ENCODE measurements at regions not wholly inside any gene's neighbourhood (a gene's known extent, or its start where the extent isn't known, plus 50 kb on each side); places are given as distances from the start of the nearest gene placed in this dataset.

- TF ChIP-seq, protein P1, sequence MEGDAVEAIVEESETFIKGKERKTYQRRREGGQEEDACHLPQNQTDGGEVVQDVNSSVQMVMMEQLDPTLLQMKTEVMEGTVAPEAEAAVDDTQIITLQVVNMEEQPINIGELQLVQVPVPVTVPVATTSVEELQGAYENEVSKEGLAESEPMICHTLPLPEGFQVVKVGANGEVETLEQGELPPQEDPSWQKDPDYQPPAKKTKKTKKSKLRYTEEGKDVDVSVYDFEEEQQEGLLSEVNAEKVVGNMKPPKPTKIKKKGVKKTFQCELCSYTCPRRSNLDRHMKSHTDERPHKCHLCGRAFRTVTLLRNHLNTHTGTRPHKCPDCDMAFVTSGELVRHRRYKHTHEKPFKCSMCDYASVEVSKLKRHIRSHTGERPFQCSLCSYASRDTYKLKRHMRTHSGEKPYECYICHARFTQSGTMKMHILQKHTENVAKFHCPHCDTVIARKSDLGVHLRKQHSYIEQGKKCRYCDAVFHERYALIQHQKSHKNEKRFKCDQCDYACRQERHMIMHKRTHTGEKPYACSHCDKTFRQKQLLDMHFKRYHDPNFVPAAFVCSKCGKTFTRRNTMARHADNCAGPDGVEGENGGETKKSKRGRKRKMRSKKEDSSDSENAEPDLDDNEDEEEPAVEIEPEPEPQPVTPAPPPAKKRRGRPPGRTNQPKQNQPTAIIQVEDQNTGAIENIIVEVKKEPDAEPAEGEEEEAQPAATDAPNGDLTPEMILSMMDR (IDR thresholded peaks at IDR 0.05): no peak
- TF ChIP-seq POLR2A (IDR thresholded peaks at IDR 0.05): no peak
Observed at GRCh38 chr13:103349211-103349980, 283.2 kb upstream of the SLC10A2 start.
